ENCODE measurements at regions not wholly inside any gene's neighbourhood (a gene's known extent, or its start where the extent isn't known, plus 50 kb on each side); places are given as distances from the start of the nearest gene placed in this dataset.

GRCh38 chr7:131781-132482, 60.4 kb upstream of the FAM20C start:
- ATAC-seq, result no peak
- Histone ChIP-seq H3K27me3 (no peaks in the 10 kb centered on the region), H3K4me3 (no peak overlapping the region), H3K36me3 (no peaks in the 10 kb centered on the region), H3K9me3 (no peaks in the 10 kb centered on the region), H3K4me1 (peaks cover 13 to 29% of the 10 kb centered on the region in 2 donors), H3K27ac (no peak overlapping the region)
- TF ChIP-seq POLR2A (IDR thresholded peaks at IDR 0.05) (no peak), CTCF (IDR thresholded peaks at IDR 0.05 in 4 of 5, conservative IDR thresholded peaks at IDR 0.05 in 1 of 5) (no peak)
- in situ Hi-C loops (cut with MboI; ENCODE audit: low sequenced_read_pairs in 4 of 4), result no loop called here
- no peak for DNase-seq
- intact Hi-C loops (cut with DNase I; ENCODE audit: low total_unique reads), result no loop called here

GRCh38 chr7:132899-133298, 59.5 kb upstream of the FAM20C start:
- intact Hi-C loops (cut with DNase I; ENCODE audit: low total_unique reads), result no loop called here
- in situ Hi-C loops (cut with MboI; ENCODE audit: low sequenced_read_pairs in 4 of 4), result no loop called here

GRCh38 chr7:133470-133869, 58.9 kb upstream of the FAM20C start:
- Histone ChIP-seq H3K27ac (no peak overlapping the region), H3K36me3 (no peaks in the 10 kb centered on the region), H3K4me3 (no peak overlapping the region), H3K27me3 (no peaks in the 10 kb centered on the region), H3K9me3 (no peaks in the 10 kb centered on the region), H3K4me1 (peaks cover 13 to 29% of the 10 kb centered on the region in 2 donors)
- TF ChIP-seq POLR2A (IDR thresholded peaks at IDR 0.05) (no peak), CTCF (IDR thresholded peaks at IDR 0.05 in 4 of 5, conservative IDR thresholded peaks at IDR 0.05 in 1 of 5) (no peak)
- intact Hi-C loops (cut with DNase I; ENCODE audit: low total_unique reads), result no loop called here
- DNase-seq (no peak), ATAC-seq (no peak)
- in situ Hi-C loops (cut with MboI; ENCODE audit: low sequenced_read_pairs in 4 of 4), result no loop called here

More at GRCh38 chr7:132899-133298, 59.5 kb upstream of the FAM20C start:
- Histone ChIP-seq H3K27ac (no peak overlapping the region), H3K4me3 (no peak overlapping the region), H3K9me3 (no peaks in the 10 kb centered on the region), H3K27me3 (no peaks in the 10 kb centered on the region), H3K4me1 (peaks cover 13 to 29% of the 10 kb centered on the region in 2 donors), H3K36me3 (no peaks in the 10 kb centered on the region)
- ATAC-seq, result no peak
- TF ChIP-seq POLR2A (IDR thresholded peaks at IDR 0.05) (no peak), CTCF (IDR thresholded peaks at IDR 0.05 in 4 of 5, conservative IDR thresholded peaks at IDR 0.05 in 1 of 5) (no peak)
- no peak for DNase-seq

GRCh38 chr7:134029-134428, 58.3 kb upstream of the FAM20C start:
- in situ Hi-C loops (cut with MboI; ENCODE audit: low sequenced_read_pairs in 4 of 4) (no loop called here), intact Hi-C loops (cut with DNase I; ENCODE audit: low total_unique reads) (no loop called here)
- TF ChIP-seq POLR2A (IDR thresholded peaks at IDR 0.05), result no peak
- TF ChIP-seq CTCF (IDR thresholded peaks at IDR 0.05 in 4 of 5, conservative IDR thresholded peaks at IDR 0.05 in 1 of 5), result no peak
- peaks cover 13 to 29% of the 10 kb centered on the region in 2 donors for H3K4me1 ChIP-seq
- H3K9me3 ChIP-seq, result no peaks in the 10 kb centered on the region
- no peaks in the 10 kb centered on the region for H3K27me3 ChIP-seq
- DNase-seq, result no peak
- H3K36me3 ChIP-seq, result no peaks in the 10 kb centered on the region
- no peak for ATAC-seq
- H3K27ac ChIP-seq, result no peak overlapping the region
- no peak overlapping the region for H3K4me3 ChIP-seq

All from gastrocnemius medialis (tissue), 4 donors.